H1 (cell line): ENCODE measurements at regions not wholly inside any gene's neighbourhood (a gene's known extent, or its start where the extent isn't known, plus 50 kb on each side); places are given as distances from the start of the nearest gene placed in this dataset.

Experiments
- CTCF ChIA-PET: fragments of 300-600 bp; sonication (Branson Sonifier 250); formaldehyde crosslinking; loops from one replicate; lab custom pipeline; 2021; ENCODE audit not compliant: partially characterized antibody; lab: Charles Lee
- POLR2A ChIA-PET: fragments of 300-600 bp; sonication (Branson Sonifier 250); formaldehyde crosslinking; loops from one replicate; lab custom pipeline; 2021; ENCODE audit warnings: inconsistent platforms; ENCODE audit not compliant: partially characterized antibody; lab: Charles Lee
- DNase-seq, 2 experiments: peaks; one replicate each; pipeline versions ENCODE4 v3.0.0 to v3.0.0-alpha.2; 2010 to 2022; ENCODE audit warnings: low spot score in 2 of 2, low read depth in 1 of 2, mixed read lengths in 1 of 2
- FAIRE-seq: peaks from 2 replicates; lab custom pipeline; 2011; peaks lifted over from hg19 to GRCh38; lab: Jason Lieb, UNC
- H2AFZ ChIP-seq: 2 replicates; pipeline ENCODE4 v1.8.1; 2012; ENCODE audit warnings: low read length, inconsistent platforms
- H2AK5ac ChIP-seq: 2 replicates; pipeline ENCODE4 v1.6.1; 2013; ENCODE audit warnings: low read depth, low read length
- H2BK120ac ChIP-seq: replicated peaks from 2 replicates; pipeline ENCODE3; 2013; ENCODE audit warnings: low read depth, low read length, inconsistent platforms
- H2BK12ac ChIP-seq: 2 replicates; pipeline ENCODE4 v1.6.1; 2013; ENCODE audit warnings: low read depth, low read length
- H2BK15ac ChIP-seq: 2 replicates; pipeline ENCODE4 v1.6.1; 2013; ENCODE audit warnings: low read length
- H2BK20ac ChIP-seq: 2 replicates; pipeline ENCODE4 v1.6.1; 2013; ENCODE audit warnings: low read length
- H2BK5ac ChIP-seq: 2 replicates; pipeline ENCODE4 v1.6.1; 2013; ENCODE audit warnings: low read depth, low read length
- H3K14ac ChIP-seq: 2 replicates; pipeline ENCODE4 v1.6.1; 2013; ENCODE audit warnings: inconsistent platforms; ENCODE audit not compliant: insufficient read length
- H3K18ac ChIP-seq: 2 replicates; pipeline ENCODE4 v1.6.1; 2013; ENCODE audit warnings: low read length; ENCODE audit errors: extremely low read depth
- H3K23ac ChIP-seq: 2 replicates; pipeline ENCODE4 v1.6.1; 2013; ENCODE audit warnings: inconsistent platforms; ENCODE audit not compliant: insufficient read length
- H3K23me2 ChIP-seq: 2 replicates; pipeline ENCODE4 v1.6.1; 2013; ENCODE audit warnings: low read depth, low read length
- H3K27ac ChIP-seq: 2 replicates; pipeline ENCODE4 v1.6.1; 2011; ENCODE audit warnings: low read depth, low read length, inconsistent platforms
- H3K27me3 ChIP-seq, 4 experiments: replicated peaks in 1 of 4; 1 replicate in 1 of 4; 2 replicates in 3 of 4; pipeline versions ENCODE4 v1.6.1 to v1.8.1; 2011 to 2013; ENCODE audit warnings: low read length in 3 of 4, mild to moderate bottlenecking in 3 of 4, inconsistent platforms in 2 of 4, mixed read lengths in 2 of 4, moderate library complexity in 1 of 4; ENCODE audit not compliant: control insufficient read depth in 3 of 4, insufficient read depth in 3 of 4; ENCODE audit errors: extremely low read depth in 1 of 4
- H3K36me3 ChIP-seq, 4 experiments: 2 replicates each; pipeline versions ENCODE4 v1.6.1 to v1.8.1; 2011 to 2013; ENCODE audit warnings: mild to moderate bottlenecking in 4 of 4, low read length in 3 of 4, moderate library complexity in 2 of 4, control low read depth in 1 of 4, inconsistent platforms in 1 of 4; ENCODE audit not compliant: insufficient read depth in 4 of 4, control insufficient read depth in 2 of 4
- H3K4ac ChIP-seq: replicated peaks from 2 replicates; pipeline ENCODE3; 2013; ENCODE audit warnings: low read length, low read depth, mixed read lengths, inconsistent platforms; ENCODE audit not compliant: insufficient read length
- H3K4me1 ChIP-seq, 4 experiments: replicated peaks in 1 of 4; 1 replicate in 1 of 4; 2 replicates in 3 of 4; pipeline versions ENCODE4 v1.6.1 to v1.8.1; 2011 to 2013; ENCODE audit warnings: low read length in 3 of 4, inconsistent platforms in 2 of 4, mixed read lengths in 1 of 4; ENCODE audit not compliant: insufficient read depth in 4 of 4, control insufficient read depth in 3 of 4
- H3K4me2 ChIP-seq, 2 experiments: 2 replicates each; pipeline versions ENCODE4 v1.6.1 to v1.8.1; 2011 to 2013; ENCODE audit warnings: low read depth in 2 of 2, low read length in 2 of 2, control low read depth in 1 of 2, inconsistent platforms in 1 of 2, mild to moderate bottlenecking in 1 of 2; ENCODE audit not compliant: insufficient read depth in 1 of 2
- H3K4me3 ChIP-seq, 4 experiments: fragments of 200-600, 300-600 bp in 1 of 4; sonication (generic), shearing (Covaris generic), sonication (Bioruptor Twin) in 1 of 4; 2 replicates each; pipeline versions ENCODE4 v1.5.1 to v1.8.1; 2011 to 2016; ENCODE audit warnings: low read length in 4 of 4, low read depth in 3 of 4, control low read depth in 2 of 4, inconsistent platforms in 2 of 4, mild to moderate bottlenecking in 2 of 4, mixed read lengths in 1 of 4, moderate library complexity in 1 of 4; ENCODE audit not compliant: insufficient read depth in 2 of 4; ENCODE audit errors: extremely low read depth in 1 of 4
- H3K56ac ChIP-seq: replicated peaks from 2 replicates; pipeline ENCODE3; 2013; ENCODE audit warnings: low read depth, mild to moderate bottlenecking, mixed read lengths, low read length, inconsistent platforms; ENCODE audit not compliant: insufficient read length
- H3K79me1 ChIP-seq: 2 replicates; pipeline ENCODE4 v1.6.1; 2013; ENCODE audit warnings: low read depth, low read length, control low read depth
- H3K79me2 ChIP-seq, 2 experiments: 2 replicates each; pipeline versions ENCODE4 v1.6.1 to v1.8.1; 2012 to 2013; ENCODE audit warnings: low read length in 2 of 2, mild to moderate bottlenecking in 2 of 2, inconsistent platforms in 1 of 2; ENCODE audit not compliant: insufficient read depth in 2 of 2, control insufficient read depth in 1 of 2
- H3K9ac ChIP-seq, 4 experiments: replicated peaks in 1 of 4; 1 replicate in 1 of 4; 2 replicates in 3 of 4; pipeline versions ENCODE4 v1.6.1 to v1.8.1; 2011 to 2013; ENCODE audit warnings: low read depth in 3 of 4, low read length in 3 of 4, control low read depth in 2 of 4, mild to moderate bottlenecking in 2 of 4, moderate library complexity in 2 of 4, inconsistent platforms in 1 of 4; ENCODE audit errors: extremely low read depth in 1 of 4
- H3K9me3 ChIP-seq, 2 experiments: 2 replicates each; pipeline versions ENCODE4 v1.6.1 to v1.8.1; 2012 to 2013; ENCODE audit warnings: mild to moderate bottlenecking in 2 of 2, moderate library complexity in 2 of 2, control low read depth in 1 of 2, inconsistent platforms in 1 of 2, low read depth in 1 of 2, low read length in 1 of 2, mixed read lengths in 1 of 2; ENCODE audit not compliant: insufficient read depth in 2 of 2
- H4K20me1 ChIP-seq, 2 experiments: replicated peaks in 1 of 2; 2 replicates each; pipeline versions ENCODE3 to v1.8.1; 2011 to 2013; ENCODE audit warnings: inconsistent platforms in 2 of 2, low read length in 2 of 2, mild to moderate bottlenecking in 1 of 2; ENCODE audit not compliant: insufficient read depth in 2 of 2, control insufficient read depth in 1 of 2
- H4K5ac ChIP-seq: 2 replicates; pipeline ENCODE4 v1.6.1; 2013; ENCODE audit warnings: low read length, low read depth, mixed read lengths, inconsistent platforms; ENCODE audit not compliant: insufficient read length
- H4K8ac ChIP-seq: 2 replicates; pipeline ENCODE4 v1.8.0; 2013; ENCODE audit warnings: mild to moderate bottlenecking, moderate library complexity, low read length, inconsistent platforms; ENCODE audit not compliant: insufficient read depth; ENCODE audit errors: extremely low read depth
- H4K91ac ChIP-seq: replicated peaks from 2 replicates; pipeline ENCODE3; 2013; ENCODE audit warnings: low read length, mixed read lengths, inconsistent platforms; ENCODE audit not compliant: insufficient read length
- BCL11A ChIP-seq, 2 experiments: IDR thresholded peaks; one replicate each; pipeline ENCODE4 v1.6.1; 2011; ENCODE audit warnings: low read depth in 2 of 2, low read length in 2 of 2, mild to moderate bottlenecking in 2 of 2
- CBX5 ChIP-seq: fragments of 300-800, 300-1000 bp; sonication (generic); IDR thresholded peaks from 2 replicates; pipeline ENCODE4 v1.7.1; 2016; ENCODE audit warnings: antibody characterized with exemption, low read length, low read depth
- TBP ChIP-seq: IDR thresholded peaks from 2 replicates; pipeline ENCODE4 v1.6.1; 2011; ENCODE audit warnings: low read depth, low read length, improper control_type of control experiment
- WGBS, 2 experiments: shearing (Covaris generic) in 1 of 2; methylation state at CpG; one replicate each; pipeline versions ENCODE4 v1.1.6 to v1.1.7; 2013 to 2015; ENCODE audit warnings: low lambda C conversion rate in 2 of 2, mixed read lengths in 2 of 2, inconsistent platforms in 1 of 2, low coverage in 1 of 2, missing lambda C conversion rate in 1 of 2; ENCODE audit not compliant: insufficient replicate concordance in 2 of 2, insufficient coverage in 1 of 2, insufficient read length in 1 of 2; ENCODE audit errors: extremely low coverage in 1 of 2, missing lambda C conversion rate in 1 of 2; 5-methylcytosine and 5-hydroxymethylcytosine counted together

GRCh38 chr1:90507173-90507572 is 209.9 kb downstream of the BARHL2 start:
- no peak overlapping the region for H2BK120ac ChIP-seq
- H3K79me1 ChIP-seq = no peaks in the 10 kb centered on the region
- TF ChIP-seq CBX5 (no peak), TBP (no peak), BCL11A (IDR thresholded peaks at IDR 0.05; ENCODE audit: low read depth in 2 of 2, low read length in 2 of 2) (no peak)

More at GRCh38 chr1:90507173-90507572, 209.9 kb downstream of the BARHL2 start:
- no peak overlapping the region for H3K4me2 ChIP-seq
- no peaks in the 10 kb centered on the region for H3K9me3 ChIP-seq
- H3K27me3 ChIP-seq = no peaks in the 10 kb centered on the region
- no peak overlapping the region for H3K4me3 ChIP-seq
- CTCF ChIA-PET = interaction anchor here (1.1 kb wide), 1 partner anchor 13 kb away, joined by 6 read pairs; no protein-coding TSS in a partner anchor
- H3K36me3 ChIP-seq = no peaks in the 10 kb centered on the region
- no peak overlapping the region for H4K91ac ChIP-seq
- no peak overlapping the region for H3K23ac ChIP-seq
- H2BK20ac ChIP-seq = no peak overlapping the region
- H3K18ac ChIP-seq = no peak overlapping the region
- H2AK5ac ChIP-seq = no peak overlapping the region
- no peaks in the 10 kb centered on the region for H4K20me1 ChIP-seq
- H2AFZ ChIP-seq = no peak overlapping the region
- H2BK5ac ChIP-seq = no peak overlapping the region
- H3K9ac ChIP-seq = no peak overlapping the region
- POLR2A ChIA-PET = no interaction called here
- H3K23me2 ChIP-seq = no peaks in the 10 kb centered on the region
- H3K79me2 ChIP-seq = no peaks in the 10 kb centered on the region
- no peak overlapping the region for H3K27ac ChIP-seq
- no peak overlapping the region for H3K56ac ChIP-seq
- no peak for FAIRE-seq
- H4K5ac ChIP-seq = no peak overlapping the region
- H2BK15ac ChIP-seq = no peak overlapping the region
- H3K14ac ChIP-seq = no peak overlapping the region
- DNase-seq = no peak
- no peak overlapping the region for H2BK12ac ChIP-seq
- no peak overlapping the region for H3K4ac ChIP-seq
- H4K8ac ChIP-seq = no peak overlapping the region
- 93% methylated on average over 5 of the region's 5 CpGs; no CpG with 5 or more reads in 1 of the 2 experiments for WGBS, 2 experiments
- H3K4me1 ChIP-seq = peaks cover 0 to 3% (median 0%) of the 10 kb centered on the region in 4 experiments; a peak in 3 of 7 replicates
